HepG2 (cell line): ENCODE measurements at regions not wholly inside any gene's neighbourhood (a gene's known extent, or its start where the extent isn't known, plus 50 kb on each side); places are given as distances from the start of the nearest gene placed in this dataset.

ENCODE experiments used
- ATAC-seq: fragments of 200-7000 bp; cut with Tn5 transposase; 3 replicates; pipeline ENCODE4 v1.9.1; 2020; ENCODE audit warnings: mild to moderate bottlenecking, moderate library complexity
- BruUV-seq: library from RNA; stranded (reverse); fragments of 400-500 nt; replicated peaks from 2 replicates; lab custom pipeline; 2021; lab: Mats Ljungman, UMichigan
- CTCF ChIA-PET: fragments of 300-600 bp; formaldehyde crosslinking; extraction: SDS; loops from one replicate; lab custom pipeline; 2021; ENCODE audit warnings: low total read pairs, inconsistent platforms, low intra/inter-chr PET ratio; lab: Yijun Ruan, JAX
- POLR2A ChIA-PET: fragments of 350-600 bp; sonication (Branson Sonifier 250); formaldehyde crosslinking; loops from one replicate; lab custom pipeline; 2020; ENCODE audit warnings: antibody characterized with exemption, inconsistent platforms; lab: Yijun Ruan, JAX
- DNase-seq: peaks from one replicate; pipeline ENCODE4 v3.0.0-alpha.2; 2015; ENCODE audit warnings: low spot score
- FAIRE-seq: peaks from 3 replicates; lab custom pipeline; 2011; peaks lifted over from hg19 to GRCh38; lab: Jason Lieb, UNC
- H2AFZ ChIP-seq: one replicate; pipeline ENCODE4 v1.6.1; 2011; ENCODE audit warnings: low read length, inconsistent platforms
- H3K27ac ChIP-seq: fragments of 300-600 bp; 3 replicates; pipeline ENCODE4 v1.8.0; 2011; ENCODE audit warnings: mixed run types, mild to moderate bottlenecking, mixed read lengths, low read length, inconsistent platforms; ENCODE audit not compliant: insufficient read depth; ENCODE audit errors: extremely low read length
- H3K27me3 ChIP-seq, 2 experiments: fragments of 200-600 bp in 1 of 2; 2 replicates in 1 of 2; 3 replicates in 1 of 2; pipeline versions ENCODE4 v1.6.0 to v1.8.0; 2011; ENCODE audit warnings: low read length in 2 of 2, mild to moderate bottlenecking in 2 of 2, moderate library complexity in 2 of 2, inconsistent platforms in 1 of 2; ENCODE audit not compliant: insufficient read depth in 2 of 2, control insufficient read depth in 1 of 2
- H3K36me3 ChIP-seq, 2 experiments: fragments of 200-600 bp in 1 of 2; replicated peaks in 1 of 2; 2 replicates in 1 of 2; 3 replicates in 1 of 2; pipeline versions ENCODE4 v1.5.1 to v1.8.0; 2011; ENCODE audit warnings: low read length in 2 of 2, inconsistent platforms in 1 of 2; ENCODE audit not compliant: insufficient read depth in 2 of 2, control insufficient read depth in 1 of 2
- H3K4me1 ChIP-seq: 2 replicates; pipeline ENCODE4 v1.5.1; 2012; ENCODE audit warnings: low read length, inconsistent platforms; ENCODE audit not compliant: insufficient read depth
- H3K4me2 ChIP-seq: 2 replicates; pipeline ENCODE4 v1.6.0; 2011; ENCODE audit warnings: low read depth, low read length, inconsistent platforms
- H3K4me3 ChIP-seq, 3 experiments: fragments of 200-600 bp in 1 of 3; sonication (generic), shearing (Covaris generic) in 1 of 3; replicated peaks in 1 of 3; 2 replicates each; pipeline ENCODE4 v1.5.1; 2011 to 2016; ENCODE audit warnings: low read length in 3 of 3, inconsistent platforms in 2 of 3, low read depth in 2 of 3, mild to moderate bottlenecking in 2 of 3, control low read depth in 1 of 3, mixed read lengths in 1 of 3; ENCODE audit not compliant: insufficient read depth in 1 of 3
- H3K79me2 ChIP-seq: one replicate; pipeline ENCODE4 v1.6.1; 2011; ENCODE audit warnings: low read length, inconsistent platforms; ENCODE audit not compliant: insufficient read depth
- H3K9ac ChIP-seq: 2 replicates; pipeline ENCODE4 v1.6.0; 2011; ENCODE audit warnings: mild to moderate bottlenecking, low read depth, low read length, inconsistent platforms; ENCODE audit not compliant: insufficient read depth
- H3K9me3 ChIP-seq: 2 replicates; pipeline ENCODE4 v1.5.1; 2012; ENCODE audit warnings: mild to moderate bottlenecking, low read length
- H4K20me1 ChIP-seq: 2 replicates; pipeline ENCODE4 v1.6.0; 2011; ENCODE audit warnings: inconsistent platforms, mild to moderate bottlenecking, low read length, moderate library complexity; ENCODE audit not compliant: insufficient read depth
- CREBL2 ChIP-seq: sonication (generic); formaldehyde crosslinking; IDR thresholded peaks from 2 replicates; pipeline ENCODE4 v1.8.1; 2023; ENCODE audit warnings: missing genetic modification reagents, mild to moderate bottlenecking, borderline replicate concordance
- DNMT1 ChIP-seq: sonication (generic); formaldehyde crosslinking; IDR thresholded peaks from 2 replicates; pipeline ENCODE4 v1.5.1; 2020; ENCODE audit warnings: mild to moderate bottlenecking, missing genetic modification reagents
- JUN ChIP-seq: sonication (generic); formaldehyde crosslinking; IDR thresholded peaks from 2 replicates; pipeline ENCODE4 v1.4.0; 2020; ENCODE audit warnings: mild to moderate bottlenecking, missing genetic modification reagents
- KLF16 ChIP-seq, 2 experiments: sonication (generic) in 1 of 2; formaldehyde crosslinking in 1 of 2; IDR thresholded peaks; 2 replicates each; pipeline versions ENCODE4 v1.6.1 to v1.8.0; 2016 to 2023; ENCODE audit warnings: missing genetic modification reagents in 2 of 2, missing compliant biosample characterization in 1 of 2
- PAWR ChIP-seq: sonication (generic); formaldehyde crosslinking; IDR thresholded peaks from 2 replicates; pipeline ENCODE4 v1.4.0; 2020; ENCODE audit warnings: missing genetic modification reagents, mild to moderate bottlenecking, borderline replicate concordance
- TOPORS ChIP-seq: sonication (generic); formaldehyde crosslinking; IDR thresholded peaks from 2 replicates; pipeline ENCODE4 v1.8.0; 2023; ENCODE audit warnings: mild to moderate bottlenecking, missing genetic modification reagents
- UBTF ChIP-seq: sonication (generic); formaldehyde crosslinking; IDR thresholded peaks from 2 replicates; pipeline ENCODE4 v1.4.0; 2020; ENCODE audit warnings: mild to moderate bottlenecking, missing genetic modification reagents
- ZNF274 ChIP-seq: sonication (generic); formaldehyde crosslinking; IDR thresholded peaks from 2 replicates; pipeline ENCODE4 v1.5.1; 2020; ENCODE audit warnings: mild to moderate bottlenecking, missing genetic modification reagents
- ZNF746 ChIP-seq: sonication (generic); formaldehyde crosslinking; IDR thresholded peaks from 2 replicates; pipeline ENCODE4 v1.8.0; 2022; ENCODE audit warnings: mild to moderate bottlenecking, missing genetic modification reagents
- WGBS: methylation state at CpG from one replicate; pipeline ENCODE4 v1.1.6; 2017; ENCODE audit warnings: low lambda C conversion rate; 5-methylcytosine and 5-hydroxymethylcytosine counted together
- in situ Hi-C: cut with HindIII; loops from 2 replicates; pipeline ENCODE4 v1.10.0; 2017; ENCODE audit warnings: low pct_unique_long_range_greater_than_20kb; ENCODE audit not compliant: extremely low pct_ligation_motif_present
- intact Hi-C: fragments of 100-400 bp; cut with micrococcal nuclease; formaldehyde crosslinking; loops from one replicate; pipeline ENCODE4 v1.10.0; 2022; ENCODE audit not compliant: unreplicated experiment
- TF ChIP-seq, protein P1 (sequence below): sonication (generic); formaldehyde crosslinking; IDR thresholded peaks from 2 replicates; pipeline ENCODE4 v1.4.0; 2020; ENCODE audit warnings: mild to moderate bottlenecking, missing genetic modification reagents, borderline replicate concordance
- TF ChIP-seq, protein P2 (sequence below): fragments of 450-650 bp; IDR thresholded peaks from 2 replicates; pipeline ENCODE4 v1.6.1; 2016

DNA sequence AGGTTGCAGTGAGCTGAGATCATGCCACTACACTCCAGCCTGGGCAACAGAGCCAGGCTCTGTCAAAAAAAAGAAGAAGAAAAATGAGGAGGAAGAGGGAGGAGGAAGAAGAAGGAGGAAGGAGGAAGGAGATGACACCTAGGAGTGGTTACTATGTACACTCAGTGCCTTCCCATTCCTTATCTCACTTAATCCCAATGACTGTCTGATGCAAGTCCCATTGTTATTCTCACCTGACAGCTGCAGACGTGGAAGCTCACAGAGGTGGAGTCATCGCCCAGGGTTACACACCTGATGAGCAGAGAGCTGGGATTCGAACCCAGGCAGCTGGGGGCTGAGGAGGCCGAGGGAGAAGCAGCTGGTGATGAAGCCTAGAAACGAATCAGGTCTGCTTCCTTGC is 258.8 kb downstream of the SNX10 start (continued):
- TF ChIP-seq PAWR (CRISPR knock-in tag) (no peak), UBTF (CRISPR knock-in tag) (no peak), DNMT1 (CRISPR knock-in tag) (no peak), CREBL2 (CRISPR knock-in tag) (no peak), TOPORS (CRISPR knock-in tag) (no peak), ZNF274 (CRISPR knock-in tag) (no peak), JUN (CRISPR knock-in tag) (no peak)

- Histone ChIP-seq H3K27ac (no peak overlapping the region), H2AFZ (no peak overlapping the region)
Observed at GRCh38 chr7:26551740-26552139, 260.1 kb downstream of the SNX10 start.

More at GRCh38 chr7:26551740-26552139, 260.1 kb downstream of the SNX10 start:
- Histone ChIP-seq H4K20me1 (no peaks in the 10 kb centered on the region), H3K9me3 (no peaks in the 10 kb centered on the region), H3K79me2 (no peaks in the 10 kb centered on the region), H3K9ac (no peak overlapping the region), H3K4me1 (no peaks in the 10 kb centered on the region), H3K4me3 (no peak overlapping the region), H3K4me2 (no peak overlapping the region), H3K36me3 (no peaks in the 10 kb centered on the region), H3K27me3 (peaks cover 2 to 31% of the 10 kb centered on the region in 2 experiments; a peak in 4 of 5 replicates)
- TF ChIP-seq KLF16 (CRISPR knock-in tag; IDR thresholded peaks at IDR 0.05) = no peak
- TF ChIP-seq ZNF746 (CRISPR knock-in tag) = no peak
- TF ChIP-seq, protein P1, sequence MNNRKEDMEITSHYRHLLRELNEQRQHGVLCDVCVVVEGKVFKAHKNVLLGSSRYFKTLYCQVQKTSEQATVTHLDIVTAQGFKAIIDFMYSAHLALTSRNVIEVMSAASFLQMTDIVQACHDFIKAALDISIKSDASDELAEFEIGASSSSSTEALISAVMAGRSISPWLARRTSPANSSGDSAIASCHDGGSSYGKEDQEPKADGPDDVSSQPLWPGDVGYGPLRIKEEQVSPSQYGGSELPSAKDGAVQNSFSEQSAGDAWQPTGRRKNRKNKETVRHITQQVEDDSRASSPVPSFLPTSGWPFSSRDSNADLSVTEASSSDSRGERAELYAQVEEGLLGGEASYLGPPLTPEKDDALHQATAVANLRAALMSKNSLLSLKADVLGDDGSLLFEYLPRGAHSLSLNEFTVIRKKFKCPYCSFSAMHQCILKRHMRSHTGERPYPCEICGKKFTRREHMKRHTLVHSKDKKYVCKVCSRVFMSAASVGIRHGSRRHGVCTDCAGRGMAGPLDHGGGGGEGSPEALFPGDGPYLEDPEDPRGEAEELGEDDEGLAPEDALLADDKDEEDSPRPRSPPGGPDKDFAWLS = no peak
- TF ChIP-seq, protein P2, sequence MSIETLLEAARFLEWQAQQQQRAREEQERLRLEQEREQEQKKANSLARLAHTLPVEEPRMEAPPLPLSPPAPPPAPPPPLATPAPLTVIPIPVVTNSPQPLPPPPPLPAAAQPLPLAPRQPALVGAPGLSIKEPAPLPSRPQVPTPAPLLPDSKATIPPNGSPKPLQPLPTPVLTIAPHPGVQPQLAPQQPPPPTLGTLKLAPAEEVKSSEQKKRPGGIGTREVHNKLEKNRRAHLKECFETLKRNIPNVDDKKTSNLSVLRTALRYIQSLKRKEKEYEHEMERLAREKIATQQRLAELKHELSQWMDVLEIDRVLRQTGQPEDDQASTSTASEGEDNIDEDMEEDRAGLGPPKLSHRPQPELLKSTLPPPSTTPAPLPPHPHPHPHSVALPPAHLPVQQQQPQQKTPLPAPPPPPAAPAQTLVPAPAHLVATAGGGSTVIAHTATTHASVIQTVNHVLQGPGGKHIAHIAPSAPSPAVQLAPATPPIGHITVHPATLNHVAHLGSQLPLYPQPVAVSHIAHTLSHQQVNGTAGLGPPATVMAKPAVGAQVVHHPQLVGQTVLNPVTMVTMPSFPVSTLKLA = peak; percentile 92
- CTCF ChIA-PET = no interaction called here
- no TSS peak for BruUV-seq
- no peak for ATAC-seq
- POLR2A ChIA-PET = no interaction called here
- no peak for DNase-seq
- 42% methylated on average over 9 of the region's 9 CpGs for WGBS
- in situ Hi-C loops = no loop called here
- FAIRE-seq = no peak
- intact Hi-C loops = no loop called here
